GM12892 (cell line): ENCODE measurements at regions not wholly inside any gene's neighbourhood (a gene's known extent, or its start where the extent isn't known, plus 50 kb on each side); places are given as distances from the start of the nearest gene placed in this dataset.

ENCODE experiments used
- POLR2A ChIP-seq: IDR thresholded peaks from 2 replicates; pipeline ENCODE4 v1.6.1; 2011; ENCODE audit warnings: low read depth, low read length, control low read depth
- TAF1 ChIP-seq: IDR thresholded peaks from 2 replicates; pipeline ENCODE4 v1.6.1; 2011; ENCODE audit warnings: low read depth, mild to moderate bottlenecking, control low read depth, low read length, borderline replicate concordance

GRCh38 chr4:20627866-20628265 lies 72.4 kb upstream of the PACRGL start:
- TF ChIP-seq TAF1, result no peak
- TF ChIP-seq POLR2A, result no peak
